ENCODE measurements at regions not wholly inside any gene's neighbourhood (a gene's known extent, or its start where the extent isn't known, plus 50 kb on each side); places are given as distances from the start of the nearest gene placed in this dataset.

DNA sequence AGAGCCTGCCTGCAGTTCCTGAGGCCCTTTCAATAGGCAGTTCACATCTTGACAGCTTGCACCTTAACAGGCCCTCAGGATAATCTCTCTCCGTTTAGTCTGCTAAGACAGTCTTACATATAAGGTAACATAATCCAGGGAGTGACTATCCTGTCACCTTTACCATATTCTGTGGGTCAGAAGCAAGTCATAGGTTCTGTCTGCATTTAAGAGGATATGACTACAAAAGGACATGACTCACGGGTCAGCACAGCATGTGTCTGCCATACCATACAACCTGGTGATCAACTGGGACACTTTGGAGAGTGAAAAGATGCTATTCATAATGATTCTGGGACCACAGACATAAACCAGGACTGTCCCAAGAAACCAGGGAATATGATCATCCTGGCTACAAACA, 611.1 kb downstream of the SOX6 start:
- TF ChIP-seq, protein P1, sequence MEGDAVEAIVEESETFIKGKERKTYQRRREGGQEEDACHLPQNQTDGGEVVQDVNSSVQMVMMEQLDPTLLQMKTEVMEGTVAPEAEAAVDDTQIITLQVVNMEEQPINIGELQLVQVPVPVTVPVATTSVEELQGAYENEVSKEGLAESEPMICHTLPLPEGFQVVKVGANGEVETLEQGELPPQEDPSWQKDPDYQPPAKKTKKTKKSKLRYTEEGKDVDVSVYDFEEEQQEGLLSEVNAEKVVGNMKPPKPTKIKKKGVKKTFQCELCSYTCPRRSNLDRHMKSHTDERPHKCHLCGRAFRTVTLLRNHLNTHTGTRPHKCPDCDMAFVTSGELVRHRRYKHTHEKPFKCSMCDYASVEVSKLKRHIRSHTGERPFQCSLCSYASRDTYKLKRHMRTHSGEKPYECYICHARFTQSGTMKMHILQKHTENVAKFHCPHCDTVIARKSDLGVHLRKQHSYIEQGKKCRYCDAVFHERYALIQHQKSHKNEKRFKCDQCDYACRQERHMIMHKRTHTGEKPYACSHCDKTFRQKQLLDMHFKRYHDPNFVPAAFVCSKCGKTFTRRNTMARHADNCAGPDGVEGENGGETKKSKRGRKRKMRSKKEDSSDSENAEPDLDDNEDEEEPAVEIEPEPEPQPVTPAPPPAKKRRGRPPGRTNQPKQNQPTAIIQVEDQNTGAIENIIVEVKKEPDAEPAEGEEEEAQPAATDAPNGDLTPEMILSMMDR (conservative IDR thresholded peaks at IDR 0.05) = no peak
- no peak for TF ChIP-seq ZFX (IDR thresholded peaks at IDR 0.05)
